A549 (cell line): ENCODE measurements at regions not wholly inside any gene's neighbourhood (a gene's known extent, or its start where the extent isn't known, plus 50 kb on each side); places are given as distances from the start of the nearest gene placed in this dataset.

Experiments
- ATAC-seq, 2 experiments: fragments of 200-7000 bp in 1 of 2; fragments of >200 bp in 1 of 2; cut with Nextera tagmentation in 1 of 2; cut with Tn5 transposase in 1 of 2; 3 replicates each; pipeline versions ENCODE4 v1.8.0 to v1.9.1; 2018 to 2020; ENCODE audit warnings: mild to moderate bottlenecking in 1 of 2, moderate library complexity in 1 of 2
- CTCF ChIA-PET: fragments of 300-600 bp; sonication (Branson Sonifier 250); formaldehyde crosslinking; extraction: SDS; loops from one replicate; lab custom pipeline; 2021; ENCODE audit warnings: antibody characterized with exemption, inconsistent platforms; lab: Yijun Ruan, JAX
- POLR2A ChIA-PET: fragments of 350-600 bp; formaldehyde crosslinking; extraction: SDS; loops from one replicate; lab custom pipeline; 2021; ENCODE audit warnings: antibody characterized with exemption, inconsistent platforms; lab: Yijun Ruan, JAX
- DNase-seq, 2 experiments: peaks; one replicate each; pipeline versions ENCODE4 v3.0.0 to v3.0.0-alpha.2; 2011 to 2016; ENCODE audit warnings: low read depth in 1 of 2, low spot score in 1 of 2
- FAIRE-seq: peaks from 2 replicates; lab custom pipeline; 2011; peaks lifted over from hg19 to GRCh38; lab: Jason Lieb, UNC
- H3K27ac ChIP-seq, 2 experiments: fragments of >200 bp; sonication (Bioruptor Twin); formaldehyde crosslinking; 3 replicates each; pipeline ENCODE4 v1.5.1; 2016 to 2017
- H3K4me1 ChIP-seq: fragments of >200 bp; sonication (Bioruptor Twin); formaldehyde crosslinking; 3 replicates; pipeline ENCODE4 v1.6.1; 2016
- H3K4me2 ChIP-seq: fragments of >200 bp; sonication (Bioruptor Twin); formaldehyde crosslinking; 3 replicates; pipeline ENCODE4 v1.6.1; 2016
- H3K4me3 ChIP-seq: fragments of >200 bp; sonication (Bioruptor Twin); formaldehyde crosslinking; 3 replicates; pipeline ENCODE4 v1.5.1; 2016
- H3K9me3 ChIP-seq: fragments of >200 bp; sonication (Bioruptor Twin); formaldehyde crosslinking; 3 replicates; pipeline ENCODE4 v1.6.1; 2016
- BHLHE40 ChIP-seq: IDR thresholded peaks from 2 replicates; pipeline ENCODE4 v1.6.1; 2012; ENCODE audit warnings: low read depth, low read length, inconsistent platforms
- CHD4 ChIP-seq: fragments of 200-600 bp; sonication (generic); IDR thresholded peaks from 2 replicates; pipeline ENCODE4 v1.6.1; 2016; ENCODE audit warnings: antibody characterized with exemption, mild to moderate bottlenecking, borderline replicate concordance
- CTCF ChIP-seq: fragments of >200 bp; sonication (Bioruptor Twin); formaldehyde crosslinking; IDR thresholded peaks from 3 replicates; pipeline ENCODE4 v1.5.1; 2016
- E2F6 ChIP-seq: IDR thresholded peaks from 2 replicates; pipeline ENCODE4 v1.6.1; 2012; ENCODE audit warnings: low read depth, borderline replicate concordance
- FOSL2 ChIP-seq, 2 experiments: fragments of 450-650 bp in 1 of 2; fragments of >200 bp in 1 of 2; sonication (Bioruptor Twin) in 1 of 2; formaldehyde crosslinking; IDR thresholded peaks; 2 replicates each; pipeline versions ENCODE4 v1.5.0 to v1.6.1; 2016 to 2020; ENCODE audit warnings: mild to moderate bottlenecking in 1 of 2, moderate library complexity in 1 of 2
- GATA3 ChIP-seq: IDR thresholded peaks from 2 replicates; pipeline ENCODE4 v1.6.1; 2012; ENCODE audit warnings: borderline replicate concordance
- HOXA7 ChIP-seq: fragments of 250-450 bp; sonication (Bioruptor Pico); IDR thresholded peaks from 2 replicates; pipeline ENCODE4 v1.5.0; 2020; ENCODE audit warnings: mild to moderate bottlenecking, moderate library complexity
- HOXB13 ChIP-seq: fragments of 250-450 bp; sonication (Bioruptor Pico); IDR thresholded peaks from 2 replicates; pipeline ENCODE4 v1.5.0; 2020; ENCODE audit warnings: low read depth, mild to moderate bottlenecking, moderate library complexity
- JUN ChIP-seq, 2 experiments: fragments of >200 bp; sonication (Bioruptor Twin); formaldehyde crosslinking; IDR thresholded peaks; 2 replicates in 1 of 2; 3 replicates in 1 of 2; pipeline ENCODE4 v1.6.1; 2016 to 2017
- KDM5A ChIP-seq: fragments of 200-600 bp; sonication (generic); IDR thresholded peaks from 2 replicates; pipeline ENCODE4 v1.6.1; 2016; ENCODE audit warnings: antibody characterized with exemption, mild to moderate bottlenecking
- MYC ChIP-seq: IDR thresholded peaks from 2 replicates; pipeline ENCODE4 v1.6.1; 2012; ENCODE audit warnings: mild to moderate bottlenecking, inconsistent platforms, low read length, improper control_type of control experiment, borderline replicate concordance
- NPAS2 ChIP-seq: fragments of 250-450 bp; sonication (Bioruptor Pico); IDR thresholded peaks from 2 replicates; pipeline ENCODE4 v1.8.0; 2022; ENCODE audit warnings: mild to moderate bottlenecking, moderate library complexity, borderline replicate concordance
- NR3C1 ChIP-seq: fragments of >200 bp; sonication (Bioruptor Twin); formaldehyde crosslinking; IDR thresholded peaks from 3 replicates; pipeline ENCODE4 v1.6.1; 2017
- PHF8 ChIP-seq: fragments of 200-600 bp; sonication (generic); IDR thresholded peaks from 2 replicates; pipeline ENCODE4 v1.6.1; 2016; ENCODE audit warnings: low read depth, mild to moderate bottlenecking, antibody characterized with exemption, moderate library complexity, borderline replicate concordance
- POLR2A ChIP-seq: IDR thresholded peaks from 2 replicates; pipeline ENCODE4 v1.6.1; 2012; ENCODE audit warnings: mild to moderate bottlenecking, low read length
- RARB ChIP-seq: fragments of 250-450 bp; sonication (Bioruptor Pico); IDR thresholded peaks from 2 replicates; pipeline ENCODE4 v1.8.0; 2021; ENCODE audit warnings: mild to moderate bottlenecking, moderate library complexity
- RCOR1 ChIP-seq: fragments of 150-350 bp; IDR thresholded peaks from 2 replicates; pipeline ENCODE4 v1.6.1; 2014; ENCODE audit warnings: antibody characterized with exemption, low read length, low read depth
- SREBF2 ChIP-seq: fragments of 450-650 bp; IDR thresholded peaks from 2 replicates; pipeline ENCODE4 v1.6.1; 2014; ENCODE audit warnings: mild to moderate bottlenecking, moderate library complexity
- TFCP2L1 ChIP-seq: fragments of 250-450 bp; sonication (Bioruptor Pico); IDR thresholded peaks from 2 replicates; pipeline ENCODE4 v1.5.0; 2021; ENCODE audit warnings: mild to moderate bottlenecking
- TP53 ChIP-seq: fragments of 250-450 bp; sonication (Bioruptor Pico); IDR thresholded peaks from 2 replicates; pipeline ENCODE4 v1.5.0; 2021; ENCODE audit warnings: mild to moderate bottlenecking, moderate library complexity
- ZFP36 ChIP-seq: fragments of 450-650 bp; IDR thresholded peaks from 2 replicates; pipeline ENCODE4 v1.6.1; 2014; ENCODE audit warnings: borderline replicate concordance; ENCODE audit not compliant: partially characterized antibody
- ZSCAN20 ChIP-seq: fragments of 250-450 bp; sonication (Bioruptor Pico); IDR thresholded peaks from 2 replicates; pipeline ENCODE4 v1.8.0; 2022; ENCODE audit warnings: mild to moderate bottlenecking, moderate library complexity
- WGBS: methylation state at CpG from one replicate; pipeline ENCODE4 v1.1.6; 2017; ENCODE audit errors: missing lambda C conversion rate; 5-methylcytosine and 5-hydroxymethylcytosine counted together

DNA sequence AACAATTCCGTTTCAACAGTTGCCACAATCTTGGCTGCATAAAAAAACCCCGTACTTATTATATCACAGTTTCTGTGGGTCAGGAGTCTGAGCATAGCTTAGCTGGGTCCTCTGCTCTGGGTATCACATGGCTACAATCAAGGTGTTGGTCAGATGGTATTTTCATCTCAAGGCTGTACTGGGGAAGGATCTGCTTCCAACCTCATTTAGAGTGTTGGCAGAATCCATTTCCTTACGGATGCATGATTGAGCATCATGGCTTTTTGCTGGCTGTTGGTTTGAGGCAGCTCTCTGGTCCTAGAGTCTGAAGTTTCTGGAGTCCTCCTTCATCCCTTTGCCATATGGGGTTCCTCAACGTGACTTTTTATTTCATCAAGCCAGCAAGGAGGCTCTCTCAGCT is 177.0 kb downstream of the HAPSTR1 start:
- Histone ChIP-seq H3K27ac (no peak overlapping the region), H3K9me3 (0 out of 3 replicates have a peak, but pooled peaks cover 3% of the 10 kb centered on the region), H3K4me3 (no peak overlapping the region), H3K4me1 (no peaks in the 10 kb centered on the region), H3K4me2 (no peak overlapping the region)
- DNase-seq (no peak), FAIRE-seq (no peak), ATAC-seq (no peak)
- WGBS = 0% methylated on average over 4 of the region's 4 CpGs
- ChIA-PET POLR2A (no interaction called here), CTCF (interaction anchor here (0.8 to 2.4 kb wide), 4 partner anchors 10 to 99 kb away, joined by 3 to 19 read pairs (median 4); no protein-coding TSS in a partner anchor)
- TF ChIP-seq MYC = no peak
- no peak for TF ChIP-seq ZSCAN20
- no peak for TF ChIP-seq HOXB13 (CRISPR knock-in tag)

GRCh38 chr16:9270424-9270823 is 179.0 kb downstream of the HAPSTR1 start:
- CTCF ChIA-PET = interaction anchor here (0.7 to 2.1 kb wide), 4 partner anchors 8 to 377 kb away, joined by 3 to 7 read pairs (median 5); no protein-coding TSS in a partner anchor
- Histone ChIP-seq H3K9me3 (0 out of 3 replicates have a peak, but pooled peaks cover under 1% of the 10 kb centered on the region), H3K4me3 (no peak overlapping the region), H3K4me2 (no peak overlapping the region), H3K4me1 (no peaks in the 10 kb centered on the region), H3K27ac (no peak overlapping the region)
- POLR2A ChIA-PET = interaction anchor here (0.6 kb wide), 1 partner anchor 290 kb away, joined by 3 read pairs; no protein-coding TSS in a partner anchor
- no peak for DNase-seq
- WGBS = 4% methylated on average over 2 of the region's 2 CpGs
- no peak for FAIRE-seq
- TF ChIP-seq TP53 (CRISPR knock-in tag) (no peak), CHD4 (no peak), FOSL2 (IDR thresholded peaks at IDR 0.05) (no peak), FOSL2 (CRISPR knock-in tag; IDR thresholded peaks at IDR 0.05) (no peak), KDM5A (no peak), JUN (IDR thresholded peaks at IDR 0.05) (no peak), RCOR1 (no peak), BHLHE40 (no peak), RARB (CRISPR knock-in tag) (no peak), ZFP36 (no peak), TFCP2L1 (no peak), GATA3 (no peak), PHF8 (no peak), E2F6 (no peak)
- ATAC-seq = no peak

GRCh38 chr16:9270941-9271340 is 179.5 kb downstream of the HAPSTR1 start:
- Histone ChIP-seq H3K9me3 (no peaks in the 10 kb centered on the region), H3K4me2 (no peak overlapping the region)
- 0% methylated on average over 1 of the region's 1 CpG for WGBS
- no peak for ATAC-seq
- no peak for TF ChIP-seq NPAS2 (CRISPR knock-in tag)
- no peak for TF ChIP-seq CTCF
- TF ChIP-seq SREBF2 = no peak
- no peak for TF ChIP-seq POLR2A
- no peak for TF ChIP-seq RCOR1
- TF ChIP-seq HOXA7 = no peak
- TF ChIP-seq NR3C1 = no peak
- TF ChIP-seq, all 56 proteins: peak for 0
- no peaks in the 10 kb centered on the region for H3K4me1 ChIP-seq
- no peak overlapping the region for H3K27ac ChIP-seq
- POLR2A ChIA-PET = no interaction called here
- FAIRE-seq (no peak), DNase-seq (no peak)
- CTCF ChIA-PET = interaction anchor here (0.9 to 2.1 kb wide), 3 partner anchors 9 to 377 kb away, joined by 4 to 7 read pairs (median 6); no protein-coding TSS in a partner anchor
- no peak overlapping the region for H3K4me3 ChIP-seq
